ENCODE measurements at regions not wholly inside any gene's neighbourhood (a gene's known extent, or its start where the extent isn't known, plus 50 kb on each side); places are given as distances from the start of the nearest gene placed in this dataset.

DNA sequence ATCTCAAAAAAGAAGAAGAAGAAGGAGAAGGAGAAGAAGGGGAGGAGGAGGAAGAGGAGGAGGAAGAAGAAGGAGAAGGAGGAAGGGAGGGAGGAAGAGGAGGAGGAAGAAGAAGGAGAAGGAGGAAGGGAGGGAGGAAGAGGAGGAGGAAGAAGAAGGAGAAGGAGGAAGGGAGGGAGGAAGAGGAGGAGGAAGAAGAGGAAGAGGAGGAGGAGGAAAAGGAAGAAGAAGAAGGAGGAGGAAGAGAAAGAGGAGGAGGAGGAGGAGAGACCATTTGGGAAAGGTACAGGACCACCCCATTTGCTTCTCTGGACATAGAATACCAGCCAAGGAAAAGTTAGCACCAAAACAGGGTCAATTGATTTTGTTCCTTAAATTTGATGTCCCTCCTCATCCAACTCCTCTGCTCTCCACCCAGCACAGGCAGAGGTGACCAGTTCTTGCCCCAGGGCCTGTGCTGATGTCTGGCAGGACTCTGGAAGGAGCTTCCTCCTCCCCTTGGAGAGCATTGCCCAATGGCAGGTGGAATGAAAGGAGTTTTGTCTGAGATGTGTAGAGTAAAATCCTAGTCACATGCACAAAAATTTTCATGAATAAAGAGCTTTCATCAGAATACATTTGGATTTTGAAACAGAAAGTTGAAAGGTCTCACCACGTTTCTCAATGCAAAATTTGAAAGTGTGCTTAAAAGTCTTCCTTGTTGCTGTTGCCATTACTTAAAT lies 182.9 kb downstream of the LY86 start:
- FAIRE-seq: no peak
- TF ChIP-seq POLR2A (IDR thresholded peaks at IDR 0.05; ENCODE audit: low read depth, low read length): no peak
- no peak for TF ChIP-seq POLR2AphosphoS5 (IDR thresholded peaks at IDR 0.05; ENCODE audit: low read depth, low read length)
- TF ChIP-seq TAF1 (IDR thresholded peaks at IDR 0.05; ENCODE audit: borderline replicate concordance, low read depth, low read length): no peak
- DNase-seq (ENCODE audit: insufficient read length): no peak

DNA sequence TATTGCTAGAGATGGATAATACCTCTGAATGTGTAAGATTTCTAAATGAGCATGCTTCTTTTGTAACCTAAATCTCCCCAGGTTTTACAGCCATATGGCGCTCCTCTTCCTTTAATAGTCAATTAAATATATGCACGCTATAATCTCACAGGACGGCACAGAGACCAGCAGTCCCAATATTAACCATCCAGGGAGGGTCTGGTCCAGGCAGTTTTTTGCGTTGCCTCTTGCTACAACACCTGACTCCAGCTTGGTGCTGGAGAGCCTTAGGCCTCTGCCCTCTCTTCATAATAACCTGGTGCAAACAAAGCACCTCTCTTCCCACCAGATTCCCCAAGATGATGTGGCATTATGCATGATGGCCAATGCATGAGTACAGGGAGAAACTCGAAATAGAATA lies 183.4 kb downstream of the LY86 start:
- no peak for FAIRE-seq
- DNase-seq (ENCODE audit: insufficient read length): no peak
- TF ChIP-seq POLR2AphosphoS5 (IDR thresholded peaks at IDR 0.05; ENCODE audit: low read depth, low read length) (no peak), TAF1 (IDR thresholded peaks at IDR 0.05; ENCODE audit: borderline replicate concordance, low read depth, low read length) (no peak), POLR2A (IDR thresholded peaks at IDR 0.05; ENCODE audit: low read depth, low read length) (no peak)

DNA sequence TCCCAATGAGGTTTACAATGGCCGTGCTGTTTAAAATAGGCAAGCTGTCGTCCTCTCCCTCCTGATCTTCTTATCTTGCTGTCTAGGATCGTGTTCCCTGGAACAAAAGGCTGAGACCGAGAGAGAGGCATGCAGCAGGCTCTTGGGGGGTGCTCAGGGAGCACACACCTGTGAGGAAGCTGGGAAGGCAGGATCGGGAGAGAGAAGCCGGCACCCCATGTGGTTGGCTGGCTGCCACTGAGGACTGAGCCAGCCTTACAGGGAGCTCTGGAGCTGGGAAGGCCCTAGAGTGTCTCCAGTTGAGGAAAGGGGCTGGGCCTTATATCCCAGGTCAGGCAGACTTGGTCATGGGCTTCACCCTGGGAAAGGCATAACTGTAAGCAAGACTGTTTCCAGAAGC lies 184.2 kb downstream of the LY86 start:
- TF ChIP-seq POLR2A (IDR thresholded peaks at IDR 0.05; ENCODE audit: low read depth, low read length) (no peak), TAF1 (IDR thresholded peaks at IDR 0.05; ENCODE audit: borderline replicate concordance, low read depth, low read length) (no peak), POLR2AphosphoS5 (IDR thresholded peaks at IDR 0.05; ENCODE audit: low read depth, low read length) (no peak)
- no peak for DNase-seq (ENCODE audit: insufficient read length)
- no peak for FAIRE-seq

DNA sequence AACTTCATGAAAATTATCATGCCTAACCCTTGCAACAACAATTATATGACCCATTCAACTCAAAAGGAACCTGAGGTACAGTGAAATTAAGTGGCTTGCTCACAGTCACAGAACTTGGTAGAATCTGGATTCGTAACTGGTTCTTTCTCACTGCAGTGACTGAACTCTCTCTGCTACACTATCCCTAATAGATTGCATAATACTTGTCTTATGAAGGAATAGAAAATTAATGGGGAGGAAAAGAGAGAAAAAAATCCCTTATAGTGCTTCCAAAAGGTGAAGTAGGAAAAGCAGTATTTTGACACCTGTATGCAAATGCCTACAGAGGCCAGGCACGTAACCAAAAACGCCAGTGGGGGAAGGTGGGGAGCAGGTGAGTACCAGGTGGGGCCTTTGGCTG lies 186.6 kb downstream of the LY86 start:
- no peak for TF ChIP-seq TAF1 (IDR thresholded peaks at IDR 0.05; ENCODE audit: borderline replicate concordance, low read depth, low read length)
- TF ChIP-seq POLR2A (IDR thresholded peaks at IDR 0.05; ENCODE audit: low read depth, low read length): no peak
- no peak for TF ChIP-seq POLR2AphosphoS5 (IDR thresholded peaks at IDR 0.05; ENCODE audit: low read depth, low read length)
- FAIRE-seq (no peak), DNase-seq (ENCODE audit: insufficient read length) (no peak)

DNA sequence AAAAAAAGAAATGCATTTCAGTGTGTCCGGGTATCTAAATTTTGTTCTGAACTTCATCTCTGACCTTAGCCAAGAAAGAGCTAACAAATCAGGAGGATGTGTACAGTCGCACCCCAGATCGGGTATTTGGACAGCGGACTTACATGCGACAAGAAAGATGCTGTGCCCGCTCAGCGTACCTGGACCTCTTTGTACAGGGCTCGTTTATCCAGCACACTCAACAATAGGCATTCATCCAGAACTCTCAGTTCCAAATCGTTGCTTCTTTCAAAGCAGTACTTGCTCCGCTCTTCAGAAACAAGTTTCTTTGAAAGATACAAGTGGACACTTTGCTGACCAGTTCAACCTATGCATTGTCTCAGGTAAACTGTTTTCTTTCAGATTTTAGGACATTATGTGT lies 191.7 kb downstream of the LY86 start:
- TF ChIP-seq POLR2A (IDR thresholded peaks at IDR 0.05; ENCODE audit: low read depth, low read length) (no peak), TAF1 (IDR thresholded peaks at IDR 0.05; ENCODE audit: borderline replicate concordance, low read depth, low read length) (no peak), POLR2AphosphoS5 (IDR thresholded peaks at IDR 0.05; ENCODE audit: low read depth, low read length) (no peak)
- DNase-seq (ENCODE audit: insufficient read length) (no peak), FAIRE-seq (no peak)

DNA sequence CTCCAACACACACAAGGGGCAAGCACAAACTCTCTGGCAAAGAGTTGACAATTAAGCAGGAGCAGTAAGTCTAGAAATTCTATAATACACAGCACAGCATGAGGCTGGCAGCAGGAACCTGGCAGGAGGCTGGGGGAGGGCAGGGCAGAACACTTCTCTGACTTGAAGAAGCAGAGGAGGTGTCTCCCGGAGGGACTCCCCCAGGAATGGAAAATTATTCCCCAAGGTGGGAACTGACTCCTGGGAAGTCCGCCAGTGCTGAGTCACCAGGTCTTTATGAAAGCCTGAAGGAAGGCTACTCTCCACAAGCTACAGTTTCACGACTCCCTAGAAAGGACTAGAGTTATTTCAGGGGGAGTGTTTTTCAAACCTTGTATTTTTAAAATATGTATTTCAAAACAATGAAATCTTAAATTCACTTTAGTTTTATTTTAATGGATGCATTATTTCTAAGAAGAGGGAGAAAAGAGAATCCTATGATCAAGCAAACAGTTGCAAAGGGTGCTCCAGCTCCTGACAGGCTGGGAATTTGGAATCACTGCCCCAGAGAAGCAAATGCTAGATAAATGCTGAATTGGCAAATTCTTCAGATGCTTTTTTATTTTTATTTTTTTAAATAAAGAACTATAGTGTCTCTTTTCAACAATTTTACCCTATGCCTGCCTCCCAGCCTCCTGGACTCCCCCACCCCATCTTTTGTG lies 192.8 kb downstream of the LY86 start:
- DNase-seq (ENCODE audit: insufficient read length) (no peak), FAIRE-seq (no peak)
- TF ChIP-seq POLR2A (IDR thresholded peaks at IDR 0.05; ENCODE audit: low read depth, low read length): no peak

DNA sequence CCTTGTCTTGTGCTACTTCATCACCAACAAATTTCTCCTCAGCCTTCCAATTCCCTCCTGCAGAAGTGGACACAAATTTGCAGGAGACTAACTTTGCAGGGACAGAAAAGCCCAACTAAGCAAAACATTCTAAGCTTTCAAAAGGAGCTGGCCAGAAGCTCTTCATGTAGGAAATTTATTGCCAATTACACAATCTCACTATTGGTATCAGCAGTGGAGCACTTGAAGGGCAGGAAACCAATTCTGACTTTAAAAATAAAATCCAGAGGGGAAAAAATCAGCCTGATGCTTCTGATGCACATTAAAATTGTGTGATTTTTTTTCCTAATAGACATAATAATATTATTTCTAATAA lies 193.3 kb downstream of the LY86 start:
- DNase-seq (ENCODE audit: insufficient read length) (no peak), FAIRE-seq (no peak)
- TF ChIP-seq POLR2AphosphoS5 (IDR thresholded peaks at IDR 0.05; ENCODE audit: low read depth, low read length) (no peak), TAF1 (IDR thresholded peaks at IDR 0.05; ENCODE audit: borderline replicate concordance, low read depth, low read length) (no peak), POLR2A (IDR thresholded peaks at IDR 0.05; ENCODE audit: low read depth, low read length) (no peak)

DNA sequence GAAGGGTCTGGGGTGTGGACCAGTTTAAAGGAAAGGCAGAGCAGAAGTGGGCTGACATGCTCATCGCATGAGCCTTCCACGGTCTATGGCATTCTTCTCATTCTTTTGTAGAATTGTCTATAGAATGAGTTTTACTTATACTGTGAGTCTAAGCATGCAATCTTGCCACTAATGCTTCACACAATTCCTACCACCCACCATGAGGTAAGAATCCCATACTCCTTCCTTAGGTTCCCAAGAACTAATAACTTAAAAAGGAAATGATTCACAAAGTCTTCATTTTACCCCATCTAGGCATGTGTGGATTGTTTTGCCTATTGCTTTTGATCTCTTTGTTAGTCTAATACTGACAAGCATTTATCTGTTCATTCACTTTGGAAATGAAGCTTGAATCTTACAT lies 195.2 kb downstream of the LY86 start:
- FAIRE-seq (no peak), DNase-seq (ENCODE audit: insufficient read length) (no peak)
- TF ChIP-seq TAF1 (IDR thresholded peaks at IDR 0.05; ENCODE audit: borderline replicate concordance, low read depth, low read length) (no peak), POLR2AphosphoS5 (IDR thresholded peaks at IDR 0.05; ENCODE audit: low read depth, low read length) (no peak), POLR2A (IDR thresholded peaks at IDR 0.05; ENCODE audit: low read depth, low read length) (no peak)

DNA sequence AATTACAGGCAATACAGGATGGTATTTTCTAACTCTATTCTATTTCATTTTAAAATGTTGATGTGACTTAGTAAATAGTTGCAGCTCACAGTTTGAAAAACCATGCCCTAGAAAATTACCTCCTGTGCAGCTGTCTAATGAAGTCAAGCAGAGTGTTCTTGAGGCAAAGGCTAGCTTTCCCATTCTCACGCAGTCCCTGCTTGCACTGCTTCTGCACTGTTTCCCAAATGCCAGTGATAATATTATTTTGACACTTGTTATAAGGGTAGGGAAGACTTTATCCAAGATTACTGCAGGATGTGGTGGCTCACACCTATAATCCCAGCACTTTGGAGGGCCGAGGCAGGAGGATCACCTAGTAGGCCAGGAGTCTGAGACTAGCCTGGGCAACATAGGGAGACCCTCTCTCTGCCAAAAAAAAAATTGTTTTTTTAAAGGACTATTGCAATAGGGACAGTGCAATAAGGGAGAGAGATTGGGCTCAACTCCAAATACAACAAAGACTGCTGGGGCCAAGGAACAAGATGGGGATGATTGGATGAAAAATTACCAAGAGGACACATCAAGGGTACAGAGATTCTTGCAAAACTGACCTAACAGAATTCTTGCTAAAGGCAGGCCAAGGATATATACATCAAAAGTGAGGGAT lies 196.1 kb downstream of the LY86 start:
- DNase-seq (ENCODE audit: insufficient read length): no peak
- no peak for FAIRE-seq
- TF ChIP-seq TAF1 (IDR thresholded peaks at IDR 0.05; ENCODE audit: borderline replicate concordance, low read depth, low read length) (no peak), POLR2AphosphoS5 (IDR thresholded peaks at IDR 0.05; ENCODE audit: low read depth, low read length) (no peak), POLR2A (IDR thresholded peaks at IDR 0.05; ENCODE audit: low read depth, low read length) (no peak)

DNA sequence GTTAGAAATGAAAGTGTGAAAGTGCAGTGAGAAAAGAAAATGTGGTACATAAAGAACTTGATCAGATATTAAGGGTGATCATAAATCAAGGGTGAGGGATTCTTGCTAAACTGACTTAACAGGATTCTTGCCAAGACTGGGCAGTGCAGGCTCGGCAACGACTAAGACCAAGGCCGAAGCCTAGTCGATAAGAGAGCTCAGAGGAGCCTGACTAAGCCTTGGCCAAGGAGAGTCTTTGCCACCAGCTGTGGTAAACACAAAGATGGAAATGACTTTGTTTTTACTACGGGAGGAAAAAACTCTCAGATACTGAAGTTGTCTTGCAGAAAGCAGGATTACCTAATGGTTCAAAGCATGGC lies 196.6 kb downstream of the LY86 start:
- FAIRE-seq: no peak
- DNase-seq (ENCODE audit: insufficient read length): no peak
- TF ChIP-seq TAF1 (IDR thresholded peaks at IDR 0.05; ENCODE audit: borderline replicate concordance, low read depth, low read length): no peak
- no peak for TF ChIP-seq POLR2A (IDR thresholded peaks at IDR 0.05; ENCODE audit: low read depth, low read length)
- no peak for TF ChIP-seq POLR2AphosphoS5 (IDR thresholded peaks at IDR 0.05; ENCODE audit: low read depth, low read length)

DNA sequence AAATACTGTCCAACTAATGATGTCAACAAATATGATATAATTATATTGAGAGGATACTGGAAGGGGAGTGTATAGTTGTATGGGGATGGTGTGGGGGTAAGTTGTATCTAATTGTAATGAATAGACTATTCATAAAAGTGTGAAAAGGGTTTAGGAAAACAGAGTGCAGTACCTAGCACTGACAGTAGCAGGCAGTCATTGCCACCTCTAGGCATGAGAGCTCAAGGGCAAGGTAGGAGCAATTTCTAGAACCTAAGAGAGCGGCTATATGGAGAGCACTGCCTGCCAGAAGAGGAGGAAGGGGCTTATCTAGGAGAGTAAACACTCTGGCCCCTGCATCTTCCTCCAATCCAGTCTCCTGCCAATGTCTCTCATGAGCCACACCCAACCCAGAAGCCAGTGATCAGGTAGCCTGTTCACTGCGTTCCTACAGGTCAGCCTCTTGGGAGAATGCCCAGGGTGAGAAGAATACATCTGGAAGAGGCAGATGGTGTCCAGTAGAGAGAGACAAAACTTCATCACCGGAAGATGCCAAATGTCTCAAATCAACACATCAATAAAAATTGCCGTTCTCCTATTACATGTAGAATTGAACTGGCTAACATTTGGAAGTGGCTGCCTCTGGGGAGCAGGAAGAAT lies 200.0 kb downstream of the LY86 start:
- DNase-seq (ENCODE audit: insufficient read length) (no peak), FAIRE-seq (no peak)
- no peak for TF ChIP-seq TAF1 (IDR thresholded peaks at IDR 0.05; ENCODE audit: borderline replicate concordance, low read depth, low read length)
- no peak for TF ChIP-seq POLR2A (IDR thresholded peaks at IDR 0.05; ENCODE audit: low read depth, low read length)
- TF ChIP-seq POLR2AphosphoS5 (IDR thresholded peaks at IDR 0.05; ENCODE audit: low read depth, low read length): no peak

Data from GM12892 (cell line).